OCI-LY7 (cell line): ENCODE measurements at regions not wholly inside any gene's neighbourhood (a gene's known extent, or its start where the extent isn't known, plus 50 kb on each side); places are given as distances from the start of the nearest gene placed in this dataset.

Experiments
- BruUV-seq: library from RNA; stranded (reverse); fragments of 400-500 nt; replicated peaks from 2 replicates; lab custom pipeline; 2021; lab: Mats Ljungman, UMichigan
- CTCF ChIA-PET: fragments of 300-600 bp; sonication (Branson Sonifier 250); formaldehyde crosslinking; loops from one replicate; lab custom pipeline; 2022; ENCODE audit warnings: antibody characterized with exemption; ENCODE audit not compliant: unreplicated experiment; lab: Charles Lee
- POLR2A ChIA-PET: fragments of 300-600 bp; sonication (Branson Sonifier 250); formaldehyde crosslinking; loops from one replicate; lab custom pipeline; 2022; ENCODE audit warnings: antibody characterized with exemption; lab: Charles Lee
- DNase-seq: peaks from one replicate; pipeline ENCODE4 v3.0.0-alpha.2; 2015; ENCODE audit warnings: low spot score
- H2AFZ ChIP-seq: fragments of 200-600 bp; sonication (generic), shearing (Covaris generic); 2 replicates; pipeline ENCODE4 v1.6.1; 2014; ENCODE audit warnings: mild to moderate bottlenecking, antibody characterized with exemption, low read length, moderate library complexity
- H3K27ac ChIP-seq: fragments of 200-600 bp; sonication (generic); 2 replicates; pipeline ENCODE4 v1.5.1; 2014; ENCODE audit warnings: mixed run types, low read depth, mild to moderate bottlenecking, moderate library complexity, low read length, inconsistent platforms; ENCODE audit not compliant: poor library complexity, severe bottlenecking
- H3K36me3 ChIP-seq: fragments of 200-600 bp; sonication (generic); 2 replicates; pipeline ENCODE4 v1.6.1; 2014; ENCODE audit warnings: mild to moderate bottlenecking, antibody characterized with exemption, low read length, moderate library complexity, mixed read lengths; ENCODE audit not compliant: insufficient read depth
- H3K4me1 ChIP-seq: fragments of 200-600 bp; sonication (generic); 2 replicates; pipeline ENCODE4 v1.5.1; 2014; ENCODE audit warnings: mild to moderate bottlenecking, low read length; ENCODE audit not compliant: insufficient read depth, poor library complexity, severe bottlenecking
- H3K4me2 ChIP-seq: fragments of 200-600 bp; sonication (generic); 2 replicates; pipeline ENCODE4 v1.6.1; 2014; ENCODE audit warnings: mild to moderate bottlenecking, low read length
- H3K4me3 ChIP-seq: fragments of 200-600 bp; sonication (generic); 2 replicates; pipeline ENCODE4 v1.5.1; 2014; ENCODE audit warnings: mild to moderate bottlenecking, low read depth, low read length; ENCODE audit not compliant: poor library complexity, severe bottlenecking
- H3K79me2 ChIP-seq: fragments of 200-600 bp; sonication (generic); 2 replicates; pipeline ENCODE4 v1.6.1; 2016; ENCODE audit warnings: low read depth, mild to moderate bottlenecking, low read length, moderate library complexity, mixed read lengths; ENCODE audit not compliant: insufficient read depth
- H3K9me2 ChIP-seq: fragments of 200-600 bp; sonication (generic); 2 replicates; pipeline ENCODE4 v1.6.1; 2016; ENCODE audit warnings: mild to moderate bottlenecking, low read length, mixed read lengths; ENCODE audit not compliant: insufficient read depth
- H3K9me3 ChIP-seq: fragments of 200-600 bp; sonication (generic); 2 replicates; pipeline ENCODE4 v1.6.1; 2014; ENCODE audit warnings: mild to moderate bottlenecking, mixed run types, low read length, mixed read lengths
- H4K20me1 ChIP-seq: fragments of 200-600 bp; sonication (generic); 2 replicates; pipeline ENCODE4 v1.6.1; 2014; ENCODE audit warnings: mild to moderate bottlenecking, antibody characterized with exemption, low read length, moderate library complexity, mixed read lengths; ENCODE audit not compliant: insufficient read depth
- CTCF ChIP-seq: fragments of 200-600 bp; sonication (generic); conservative IDR thresholded peaks from 2 replicates; pipeline ENCODE4 v1.5.1; 2014; ENCODE audit warnings: mild to moderate bottlenecking, antibody characterized with exemption, low read length, moderate library complexity, mixed read lengths
- EZH2phosphoT487 ChIP-seq: fragments of 200-600 bp; sonication (generic); IDR thresholded peaks from 2 replicates; pipeline ENCODE4 v1.6.1; 2018; ENCODE audit warnings: low read depth, borderline replicate concordance, mild to moderate bottlenecking, mixed run types, antibody characterized with exemption, low read length, moderate library complexity, mixed read lengths
- intact Hi-C: fragments of 100-400 bp; cut with micrococcal nuclease; formaldehyde crosslinking; loops from one replicate; pipeline ENCODE4 v1.10.0; 2022; ENCODE audit not compliant: unreplicated experiment

- no peaks in the 10 kb centered on the region for H3K9me3 ChIP-seq
- CTCF ChIA-PET, result no interaction called here
- H3K36me3 ChIP-seq, result no peaks in the 10 kb centered on the region
- H3K4me1 ChIP-seq, result no peaks in the 10 kb centered on the region
- POLR2A ChIA-PET, result no interaction called here
- H3K4me2 ChIP-seq, result no peak overlapping the region
- no peak for TF ChIP-seq CTCF
- TF ChIP-seq EZH2phosphoT487, result no peak
- H3K27ac ChIP-seq, result no peak overlapping the region
- no TSS peak for BruUV-seq
- no peaks in the 10 kb centered on the region for H3K9me2 ChIP-seq
- no peak overlapping the region for H3K4me3 ChIP-seq
- no peaks in the 10 kb centered on the region for H4K20me1 ChIP-seq
- DNase-seq, result no peak
- intact Hi-C loops, result no loop called here
- no peak overlapping the region for H2AFZ ChIP-seq
- H3K79me2 ChIP-seq, result no peaks in the 10 kb centered on the region
These were observed 132.5 kb upstream of the INTU start for GRCh38 chr4:127500242-127500641.

GRCh38 chr4:127501103-127501502 is 131.7 kb upstream of the INTU start:
- Histone ChIP-seq H3K4me1 (no peaks in the 10 kb centered on the region), H3K9me3 (no peaks in the 10 kb centered on the region), H3K9me2 (no peaks in the 10 kb centered on the region), H3K27ac (no peak overlapping the region), H3K79me2 (no peaks in the 10 kb centered on the region), H3K4me3 (no peak overlapping the region), H4K20me1 (no peaks in the 10 kb centered on the region), H3K36me3 (no peaks in the 10 kb centered on the region), H2AFZ (no peak overlapping the region), H3K4me2 (no peak overlapping the region)
- ChIA-PET POLR2A (no interaction called here), CTCF (no interaction called here)
- DNase-seq, result no peak
- no TSS peak for BruUV-seq
- TF ChIP-seq CTCF (no peak), EZH2phosphoT487 (no peak)
- intact Hi-C loops, result no loop called here

GRCh38 chr4:127503111-127503510 is 129.6 kb upstream of the INTU start:
- BruUV-seq, result no TSS peak
- Histone ChIP-seq H4K20me1 (no peaks in the 10 kb centered on the region), H3K4me3 (no peak overlapping the region), H3K4me2 (no peak overlapping the region), H3K4me1 (no peaks in the 10 kb centered on the region), H2AFZ (no peak overlapping the region), H3K9me3 (no peaks in the 10 kb centered on the region), H3K36me3 (no peaks in the 10 kb centered on the region), H3K27ac (no peak overlapping the region), H3K79me2 (no peaks in the 10 kb centered on the region), H3K9me2 (no peaks in the 10 kb centered on the region)
- CTCF ChIA-PET, result no interaction called here
- intact Hi-C loops, result no loop called here
- POLR2A ChIA-PET, result no interaction called here
- TF ChIP-seq CTCF, result no peak
- TF ChIP-seq EZH2phosphoT487, result no peak
- no peak for DNase-seq
